Hepatocyte (in vitro differentiated cells): ENCODE measurements at regions not wholly inside any gene's neighbourhood (a gene's known extent, or its start where the extent isn't known, plus 50 kb on each side); places are given as distances from the start of the nearest gene placed in this dataset.
A peak's percentile ranks its signal among the peaks of the same experiment; 100 is the strongest.

Experiments
- DNase-seq: peaks from one replicate; pipeline ENCODE4 v3.0.0-alpha.2; 2016; ENCODE audit warnings: low spot score
- H2AFZ ChIP-seq: fragments of 200-600 bp; sonication (generic); 2 replicates; pipeline ENCODE4 v1.6.0; 2016; ENCODE audit warnings: antibody characterized with exemption, mild to moderate bottlenecking
- H3K27ac ChIP-seq: fragments of 200-600 bp; sonication (generic); 2 replicates; pipeline ENCODE4 v1.5.1; 2016; ENCODE audit warnings: mild to moderate bottlenecking
- H3K27me3 ChIP-seq: fragments of 200-600 bp; sonication (generic); 2 replicates; pipeline ENCODE4 v1.6.1; 2016
- H3K36me3 ChIP-seq: fragments of 200-600 bp; sonication (generic); replicated peaks from 2 replicates; pipeline ENCODE4 v1.5.1; 2016; ENCODE audit warnings: low read depth; ENCODE audit not compliant: insufficient read depth
- H3K4me1 ChIP-seq: fragments of 200-600 bp; sonication (generic); 2 replicates; pipeline ENCODE4 v1.5.1; 2016; ENCODE audit warnings: mild to moderate bottlenecking, moderate library complexity; ENCODE audit not compliant: insufficient read depth
- H3K4me2 ChIP-seq: fragments of 200-600 bp; sonication (generic); 2 replicates; pipeline ENCODE4 v1.6.0; 2016
- H3K4me3 ChIP-seq: fragments of 200-600 bp; sonication (generic); 2 replicates; pipeline ENCODE4 v1.5.1; 2016; ENCODE audit warnings: mild to moderate bottlenecking
- H3K79me2 ChIP-seq: fragments of 200-600 bp; sonication (generic); 2 replicates; pipeline ENCODE4 v1.6.0; 2017; ENCODE audit warnings: mild to moderate bottlenecking
- H3K9me2 ChIP-seq: fragments of 200-600 bp; sonication (generic); replicated peaks from 2 replicates; pipeline ENCODE4 v1.6.0; 2017; ENCODE audit warnings: mild to moderate bottlenecking; ENCODE audit not compliant: insufficient read depth
- H3K9me3 ChIP-seq: fragments of 200-600 bp; sonication (generic); 2 replicates; pipeline ENCODE4 v1.5.1; 2016; ENCODE audit warnings: low read depth, mild to moderate bottlenecking
- H4K20me1 ChIP-seq: fragments of 200-600 bp; sonication (generic); 2 replicates; pipeline ENCODE4 v1.6.0; 2016; ENCODE audit warnings: mild to moderate bottlenecking; ENCODE audit not compliant: insufficient read depth, poor library complexity, severe bottlenecking
- EZH2 ChIP-seq: fragments of 200-600 bp; sonication (generic); IDR thresholded peaks from 2 replicates; pipeline ENCODE4 v1.6.1; 2016; ENCODE audit warnings: antibody characterized with exemption, mild to moderate bottlenecking, borderline replicate concordance
- EZH2phosphoT487 ChIP-seq: fragments of 200-600 bp; sonication (generic); IDR thresholded peaks from one replicate; pipeline ENCODE4 v1.6.1; 2018; ENCODE audit warnings: antibody characterized with exemption, mild to moderate bottlenecking, low read depth, moderate library complexity; ENCODE audit not compliant: unreplicated experiment, severe bottlenecking
- WGBS: methylation state at CpG from one replicate; pipeline ENCODE4 v1.1.6; 2016; ENCODE audit warnings: low lambda C conversion rate; ENCODE audit errors: missing lambda C conversion rate; 5-methylcytosine and 5-hydroxymethylcytosine counted together
- TF ChIP-seq, protein P1 (sequence below): fragments of 200-600 bp; sonication (generic); IDR thresholded peaks from 2 replicates; pipeline ENCODE4 v1.5.1; 2016; ENCODE audit warnings: antibody characterized with exemption, mild to moderate bottlenecking; ENCODE audit not compliant: poor library complexity

- TF ChIP-seq, protein P1, sequence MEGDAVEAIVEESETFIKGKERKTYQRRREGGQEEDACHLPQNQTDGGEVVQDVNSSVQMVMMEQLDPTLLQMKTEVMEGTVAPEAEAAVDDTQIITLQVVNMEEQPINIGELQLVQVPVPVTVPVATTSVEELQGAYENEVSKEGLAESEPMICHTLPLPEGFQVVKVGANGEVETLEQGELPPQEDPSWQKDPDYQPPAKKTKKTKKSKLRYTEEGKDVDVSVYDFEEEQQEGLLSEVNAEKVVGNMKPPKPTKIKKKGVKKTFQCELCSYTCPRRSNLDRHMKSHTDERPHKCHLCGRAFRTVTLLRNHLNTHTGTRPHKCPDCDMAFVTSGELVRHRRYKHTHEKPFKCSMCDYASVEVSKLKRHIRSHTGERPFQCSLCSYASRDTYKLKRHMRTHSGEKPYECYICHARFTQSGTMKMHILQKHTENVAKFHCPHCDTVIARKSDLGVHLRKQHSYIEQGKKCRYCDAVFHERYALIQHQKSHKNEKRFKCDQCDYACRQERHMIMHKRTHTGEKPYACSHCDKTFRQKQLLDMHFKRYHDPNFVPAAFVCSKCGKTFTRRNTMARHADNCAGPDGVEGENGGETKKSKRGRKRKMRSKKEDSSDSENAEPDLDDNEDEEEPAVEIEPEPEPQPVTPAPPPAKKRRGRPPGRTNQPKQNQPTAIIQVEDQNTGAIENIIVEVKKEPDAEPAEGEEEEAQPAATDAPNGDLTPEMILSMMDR = no peak
- no peak for TF ChIP-seq EZH2
- TF ChIP-seq EZH2phosphoT487 = no peak
- no peaks in the 10 kb centered on the region for H4K20me1 ChIP-seq
- peaks cover 17% of the 10 kb centered on the region for H3K4me1 ChIP-seq
- peak overlapping the region; percentile 58 for H3K27ac ChIP-seq
- WGBS = 18% methylated on average over 1 of the region's 1 CpG
- no peaks in the 10 kb centered on the region for H3K9me3 ChIP-seq
- no peak overlapping the region for H3K4me2 ChIP-seq
- DNase-seq = no peak
- H3K79me2 ChIP-seq = no peaks in the 10 kb centered on the region
- no peak overlapping the region for H3K4me3 ChIP-seq
- no peaks in the 10 kb centered on the region for H3K36me3 ChIP-seq
- H3K9me2 ChIP-seq = no peaks in the 10 kb centered on the region
- peak overlapping the region; percentile 18 for H2AFZ ChIP-seq
- H3K27me3 ChIP-seq = no peaks in the 10 kb centered on the region
Measured at GRCh38 chr15:39488516-39488915, 92.4 kb upstream of the THBS1 start.

DNA sequence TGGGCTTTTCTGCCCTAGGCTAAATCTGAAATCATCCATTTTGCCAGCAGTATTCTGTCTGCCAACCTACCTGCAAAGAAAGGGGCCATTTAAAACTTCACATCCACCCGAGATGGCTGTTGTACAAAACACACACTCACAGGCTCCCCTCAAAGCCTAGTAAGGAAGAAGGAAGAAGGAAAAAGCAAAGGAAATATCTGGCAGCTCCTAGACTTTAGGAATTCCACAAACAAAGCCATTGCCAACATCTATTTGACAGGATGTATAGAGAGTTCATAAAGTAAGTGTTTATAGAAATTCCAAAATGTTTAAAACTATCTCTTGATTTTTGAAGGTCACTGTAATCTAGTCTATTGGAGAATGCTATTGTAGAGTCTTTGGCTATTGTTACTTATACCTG is 91.9 kb upstream of the THBS1 start:
- H3K79me2 ChIP-seq = no peaks in the 10 kb centered on the region
- H3K9me3 ChIP-seq = no peaks in the 10 kb centered on the region
- no peak overlapping the region for H3K4me3 ChIP-seq
- H3K9me2 ChIP-seq = no peaks in the 10 kb centered on the region
- TF ChIP-seq EZH2phosphoT487 = no peak
- TF ChIP-seq, protein P1 = no peak
- TF ChIP-seq EZH2 = no peak
- WGBS = 43% methylated on average over 1 of the region's 1 CpG
- H2AFZ ChIP-seq = peak overlapping the region; percentile 18
- H3K36me3 ChIP-seq = no peaks in the 10 kb centered on the region
- no peaks in the 10 kb centered on the region for H3K27me3 ChIP-seq
- H4K20me1 ChIP-seq = no peaks in the 10 kb centered on the region
- DNase-seq = no peak
- H3K4me1 ChIP-seq = peaks cover 17% of the 10 kb centered on the region
- H3K4me2 ChIP-seq = no peak overlapping the region
- peak overlapping the region; percentile 58 for H3K27ac ChIP-seq

- H4K20me1 ChIP-seq = no peaks in the 10 kb centered on the region
- TF ChIP-seq, protein P1 = no peak
- TF ChIP-seq EZH2 (no peak), EZH2phosphoT487 (no peak)
- 86% methylated on average over 12 of the region's 12 CpGs for WGBS
- no peak overlapping the region for H3K4me2 ChIP-seq
- no peaks in the 10 kb centered on the region for H3K79me2 ChIP-seq
- no peak overlapping the region for H2AFZ ChIP-seq
- H3K4me3 ChIP-seq = no peak overlapping the region
- H3K4me1 ChIP-seq = peaks cover 19% of the 10 kb centered on the region
- no peaks in the 10 kb centered on the region for H3K9me2 ChIP-seq
- DNase-seq = no peak
- H3K27me3 ChIP-seq = no peaks in the 10 kb centered on the region
- H3K27ac ChIP-seq = no peak overlapping the region
- H3K9me3 ChIP-seq = no peaks in the 10 kb centered on the region
- H3K36me3 ChIP-seq = no peaks in the 10 kb centered on the region
Measured at GRCh38 chr15:39491115-39491885, 89.6 kb upstream of the THBS1 start.
